ENCODE measurements at regions not wholly inside any gene's neighbourhood (a gene's known extent, or its start where the extent isn't known, plus 50 kb on each side); places are given as distances from the start of the nearest gene placed in this dataset.

DNA sequence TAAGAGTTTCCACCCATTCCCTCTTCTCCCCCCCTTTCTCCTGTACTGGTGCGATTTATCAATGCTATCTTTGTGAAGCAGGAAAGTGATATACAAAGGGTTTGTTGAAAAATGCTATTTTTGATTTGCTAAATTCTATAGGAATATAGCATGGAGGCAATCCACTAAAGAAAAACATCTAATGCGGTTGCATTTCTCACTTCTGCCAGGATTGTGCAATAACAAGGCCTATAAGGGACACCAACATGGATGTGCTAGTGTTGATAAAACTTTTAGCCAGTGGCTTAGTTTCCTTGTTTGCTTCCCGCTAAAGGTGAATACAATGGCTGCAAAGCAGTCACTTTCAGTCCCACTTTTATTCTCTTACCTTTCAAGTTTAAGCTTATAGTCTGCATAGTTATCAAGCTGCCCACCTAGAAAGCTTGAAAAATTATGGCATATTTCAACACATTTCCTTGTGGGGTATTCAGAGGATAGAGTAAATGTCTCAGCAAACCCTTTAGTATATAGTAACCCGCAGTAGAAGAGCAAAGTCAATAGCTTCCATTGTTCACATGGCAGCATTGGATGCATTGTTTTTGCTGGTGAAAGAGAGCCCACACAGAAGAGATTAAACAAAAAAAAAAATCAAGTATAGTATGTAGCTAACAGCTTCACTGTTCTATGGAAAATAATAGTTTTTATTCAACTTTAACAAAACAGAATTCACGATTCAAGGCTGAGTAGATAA lies 674.6 kb upstream of the SEMA6A start:
- TF ChIP-seq ARNT (IDR thresholded peaks at IDR 0.05) (no peak), FOXA1 (IDR thresholded peaks at IDR 0.05) (no peak)

Measured in HEK293T (cell line).